Osteocyte (in vitro differentiated cells): ENCODE measurements at regions not wholly inside any gene's neighbourhood (a gene's known extent, or its start where the extent isn't known, plus 50 kb on each side); places are given as distances from the start of the nearest gene placed in this dataset.
"Not testable (repeated sequence)": the region's sequence is repeated elsewhere in the genome, so short reads cannot be mapped to it uniquely, and the experiment has no call there.

Source experiments
- DNase-seq: peaks from one replicate; pipeline ENCODE4 v3.0.0; 2021; ENCODE audit warnings: mixed read lengths; ENCODE audit not compliant: unreplicated experiment; ENCODE audit errors: extremely low spot score
- H3K27ac Mint-ChIP-seq: one replicate; pipeline ENCODE4 v1.8.0; 2021; ENCODE audit warnings: mild to moderate bottlenecking, mixed read lengths; ENCODE audit not compliant: unreplicated experiment
- H3K27me3 Mint-ChIP-seq: one replicate; pipeline ENCODE4 v1.8.0; 2021; ENCODE audit warnings: mixed read lengths; ENCODE audit not compliant: unreplicated experiment
- H3K36me3 Mint-ChIP-seq: one replicate; pipeline ENCODE4 v1.8.0; 2021; ENCODE audit warnings: mixed read lengths; ENCODE audit not compliant: unreplicated experiment
- H3K4me1 Mint-ChIP-seq: one replicate; pipeline ENCODE4 v1.8.0; 2021; ENCODE audit warnings: mixed read lengths; ENCODE audit not compliant: unreplicated experiment
- H3K4me3 Mint-ChIP-seq: one replicate; pipeline ENCODE4 v1.8.0; 2021; ENCODE audit warnings: mild to moderate bottlenecking, moderate library complexity, mixed read lengths; ENCODE audit not compliant: unreplicated experiment
- H3K9me3 Mint-ChIP-seq: one replicate; pipeline ENCODE4 v1.8.0; 2021; ENCODE audit warnings: mixed read lengths; ENCODE audit not compliant: unreplicated experiment
- TF ChIP-seq, protein P1 (sequence below): fragments of 200-600 bp; sonication (generic); IDR thresholded peaks from 2 replicates; pipeline ENCODE4 v1.5.0; 2021; ENCODE audit warnings: antibody characterized with exemption, mild to moderate bottlenecking, moderate library complexity

DNA sequence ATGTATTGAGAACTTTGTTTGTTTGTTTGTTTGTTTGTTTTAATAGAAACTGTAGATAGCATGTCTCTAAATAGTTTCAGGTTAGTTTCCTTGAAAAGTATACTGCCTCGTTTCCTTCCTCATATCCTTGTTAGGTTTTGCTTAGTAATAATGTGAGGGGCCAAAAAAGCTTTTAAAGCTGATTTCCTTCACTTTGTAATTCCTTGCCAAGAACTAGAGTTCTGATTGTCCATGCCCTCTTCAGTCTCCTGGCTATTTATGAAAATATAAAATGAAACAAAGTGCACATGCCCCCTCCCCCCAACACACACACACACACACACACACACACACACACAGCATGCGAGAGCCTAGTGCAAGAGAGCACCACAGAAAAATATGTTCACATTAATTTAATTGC is 115.8 kb downstream of the FZD1 start:
- Mint-ChIP-seq H3K27ac (no peak overlapping the region), H3K36me3 (no peaks in the 10 kb centered on the region), H3K4me3 (no peak overlapping the region), H3K27me3 (no peaks in the 10 kb centered on the region), H3K9me3 (no peaks in the 10 kb centered on the region), H3K4me1 (peaks cover 13% of the 10 kb centered on the region)
- TF ChIP-seq, protein P1, sequence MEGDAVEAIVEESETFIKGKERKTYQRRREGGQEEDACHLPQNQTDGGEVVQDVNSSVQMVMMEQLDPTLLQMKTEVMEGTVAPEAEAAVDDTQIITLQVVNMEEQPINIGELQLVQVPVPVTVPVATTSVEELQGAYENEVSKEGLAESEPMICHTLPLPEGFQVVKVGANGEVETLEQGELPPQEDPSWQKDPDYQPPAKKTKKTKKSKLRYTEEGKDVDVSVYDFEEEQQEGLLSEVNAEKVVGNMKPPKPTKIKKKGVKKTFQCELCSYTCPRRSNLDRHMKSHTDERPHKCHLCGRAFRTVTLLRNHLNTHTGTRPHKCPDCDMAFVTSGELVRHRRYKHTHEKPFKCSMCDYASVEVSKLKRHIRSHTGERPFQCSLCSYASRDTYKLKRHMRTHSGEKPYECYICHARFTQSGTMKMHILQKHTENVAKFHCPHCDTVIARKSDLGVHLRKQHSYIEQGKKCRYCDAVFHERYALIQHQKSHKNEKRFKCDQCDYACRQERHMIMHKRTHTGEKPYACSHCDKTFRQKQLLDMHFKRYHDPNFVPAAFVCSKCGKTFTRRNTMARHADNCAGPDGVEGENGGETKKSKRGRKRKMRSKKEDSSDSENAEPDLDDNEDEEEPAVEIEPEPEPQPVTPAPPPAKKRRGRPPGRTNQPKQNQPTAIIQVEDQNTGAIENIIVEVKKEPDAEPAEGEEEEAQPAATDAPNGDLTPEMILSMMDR, result no peak
- DNase-seq, result no peak

DNA sequence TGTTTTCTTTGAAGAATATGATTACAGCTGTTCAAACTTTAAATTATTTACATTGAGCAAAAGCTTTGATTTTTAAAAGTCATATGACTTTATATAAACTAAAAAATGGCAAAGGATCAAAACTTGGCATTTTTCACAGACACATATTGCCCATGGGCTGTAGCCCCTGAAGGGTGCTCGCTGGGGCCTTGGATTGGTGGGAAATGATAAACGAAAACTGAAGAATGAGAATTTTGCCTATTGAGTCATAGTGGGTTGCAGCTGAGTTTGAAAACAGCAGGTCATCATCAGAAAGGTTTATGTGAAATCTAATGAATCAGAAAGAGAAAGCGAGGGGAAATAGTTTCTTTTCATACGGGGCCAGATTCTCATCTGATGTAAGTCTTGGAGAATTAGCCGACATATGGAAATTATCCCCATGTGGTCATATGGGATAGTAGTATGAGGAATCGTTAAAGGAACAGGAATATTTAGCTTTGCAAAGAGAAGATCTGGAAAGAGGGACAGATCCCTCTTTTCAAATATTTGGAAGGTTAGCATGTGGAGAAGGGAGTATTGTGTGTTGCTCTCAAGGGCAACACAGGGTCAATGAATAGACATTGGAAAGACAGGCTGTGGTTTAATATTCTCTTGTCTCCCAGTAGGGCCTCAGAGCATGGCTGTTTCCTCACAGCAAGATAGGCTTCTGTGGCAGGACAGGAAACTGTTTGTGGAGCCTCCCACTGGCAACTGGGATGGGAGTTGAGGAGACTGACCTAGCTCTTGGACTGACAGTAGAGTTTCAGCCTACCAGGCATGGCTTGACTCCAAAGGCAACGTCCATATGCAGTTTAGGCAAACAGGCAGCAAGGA is 119.0 kb downstream of the FZD1 start:
- Mint-ChIP-seq H3K36me3 (no peaks in the 10 kb centered on the region), H3K4me1 (peaks cover 13% of the 10 kb centered on the region), H3K9me3 (no peaks in the 10 kb centered on the region), H3K27ac (peak overlapping the region; percentile 29), H3K4me3 (peak overlapping the region; percentile 10), H3K27me3 (peaks cover 5% of the 10 kb centered on the region)
- TF ChIP-seq, protein P1, result no peak
- DNase-seq, result no peak

DNA sequence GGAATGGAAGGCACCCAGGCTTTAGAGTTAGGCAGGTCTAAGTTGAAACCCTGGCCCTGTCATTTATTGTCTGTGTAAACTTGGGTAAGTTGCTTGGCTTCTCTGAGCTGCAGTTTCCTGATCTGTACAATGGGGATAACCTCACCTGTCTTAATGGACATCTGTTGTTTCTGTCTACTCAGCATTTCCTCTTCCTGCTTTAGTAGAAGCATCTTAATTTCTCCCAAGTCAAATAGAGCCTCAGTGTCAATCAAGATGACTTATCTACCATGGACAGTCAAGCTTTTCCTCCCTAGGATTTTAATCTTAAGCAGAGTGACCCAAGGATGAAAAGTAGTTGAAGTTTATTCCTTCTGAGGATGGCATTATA is 119.7 kb downstream of the FZD1 start:
- TF ChIP-seq, protein P1, result no peak
- Mint-ChIP-seq H3K36me3 (no peaks in the 10 kb centered on the region), H3K27me3 (peaks cover 5% of the 10 kb centered on the region), H3K9me3 (no peaks in the 10 kb centered on the region), H3K4me3 (no peak overlapping the region), H3K4me1 (peaks cover 13% of the 10 kb centered on the region), H3K27ac (no peak overlapping the region)
- DNase-seq, result no peak

DNA sequence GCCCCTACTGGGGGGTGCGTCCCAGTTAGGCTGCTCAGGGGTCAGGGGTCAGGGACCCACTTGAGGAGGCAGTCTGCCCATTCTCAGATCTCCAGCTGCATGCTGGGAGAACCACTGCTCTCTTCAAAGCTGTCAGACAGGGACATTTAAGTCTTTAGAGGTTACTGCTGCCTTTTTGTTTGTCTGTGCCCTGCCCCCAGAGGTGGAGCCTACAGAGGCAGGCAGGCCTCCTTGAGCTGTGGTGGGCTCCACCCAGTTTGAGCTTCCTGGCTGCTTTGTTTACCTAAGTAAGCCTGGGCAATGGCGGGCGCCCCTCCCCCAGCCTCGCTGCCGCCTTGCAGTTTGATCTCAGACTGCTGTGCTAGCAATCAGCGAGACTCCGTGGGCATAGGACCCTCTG is 130.5 kb downstream of the FZD1 start:
- not testable (repeated sequence) for H3K27ac Mint-ChIP-seq, H3K9me3 Mint-ChIP-seq, H3K4me1 Mint-ChIP-seq, H3K27me3 Mint-ChIP-seq, H3K36me3 Mint-ChIP-seq, DNase-seq
- H3K4me3 Mint-ChIP-seq, result peak overlapping the region; percentile 35

DNA sequence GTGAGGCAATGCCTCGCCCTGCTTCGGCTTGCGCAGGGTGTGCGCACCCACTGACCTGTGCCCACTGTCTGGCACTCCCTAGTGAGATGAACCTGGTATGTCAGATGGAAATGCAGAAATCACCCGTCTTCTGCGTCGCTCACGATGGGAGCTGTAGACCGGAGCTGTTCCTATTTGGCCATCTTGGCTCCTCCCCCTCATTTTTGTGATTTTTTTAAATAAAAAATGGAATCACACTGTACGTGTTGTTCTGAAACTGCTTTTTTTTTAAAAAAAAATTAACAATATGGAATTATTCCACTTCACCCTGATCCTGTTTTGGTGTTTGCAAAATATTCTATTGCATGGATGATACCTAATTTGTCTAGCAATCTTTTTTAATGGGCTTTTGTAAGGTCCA is 131.1 kb downstream of the FZD1 start:
- H3K27ac Mint-ChIP-seq, DNase-seq, H3K4me1 Mint-ChIP-seq, H3K27me3 Mint-ChIP-seq, H3K36me3 Mint-ChIP-seq, H3K9me3 Mint-ChIP-seq: not testable (repeated sequence)
- peak overlapping the region; percentile 35 for H3K4me3 Mint-ChIP-seq

DNA sequence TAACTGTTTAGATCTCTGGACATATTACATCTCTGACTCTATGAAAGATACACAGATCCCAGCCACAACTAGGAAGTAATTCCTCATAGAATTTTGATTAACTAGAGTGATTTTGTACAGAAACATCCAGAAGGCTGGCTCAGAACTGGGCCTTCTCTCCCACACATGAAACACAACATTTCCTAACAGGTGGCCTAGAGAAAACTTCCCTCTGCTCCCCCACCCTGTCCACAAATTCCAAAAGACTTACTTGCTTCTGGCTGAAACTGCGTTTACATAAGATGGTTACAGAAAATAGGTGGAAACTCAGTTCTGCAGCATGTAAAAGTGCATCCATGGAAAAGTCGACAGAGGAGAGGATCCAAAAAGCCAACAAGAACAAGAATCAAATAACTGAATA is 132.9 kb downstream of the FZD1 start:
- no peaks in the 10 kb centered on the region for H3K36me3 Mint-ChIP-seq
- H3K27ac Mint-ChIP-seq, result no peak overlapping the region
- no peak overlapping the region for H3K4me3 Mint-ChIP-seq
- TF ChIP-seq, protein P1, result no peak
- H3K9me3 Mint-ChIP-seq, result peaks cover 4% of the 10 kb centered on the region
- H3K4me1 Mint-ChIP-seq, result no peaks in the 10 kb centered on the region
- H3K27me3 Mint-ChIP-seq, result peaks cover 11% of the 10 kb centered on the region
- DNase-seq, result no peak
